GM18498 (cell line): ENCODE measurements at regions not wholly inside any gene's neighbourhood (a gene's known extent, or its start where the extent isn't known, plus 50 kb on each side); places are given as distances from the start of the nearest gene placed in this dataset.

Source experiments
- ATAC-seq: cut with Tn5 transposase; IDR thresholded peaks from one replicate; pipeline ENCODE4 v1.9.1; 2021; ENCODE audit warnings: mild to moderate bottlenecking, moderate library complexity; ENCODE audit not compliant: unreplicated experiment

GRCh38 chr20:60410618-60411264, 452.5 kb downstream of the CDH26 start:
- no peak for ATAC-seq

DNA sequence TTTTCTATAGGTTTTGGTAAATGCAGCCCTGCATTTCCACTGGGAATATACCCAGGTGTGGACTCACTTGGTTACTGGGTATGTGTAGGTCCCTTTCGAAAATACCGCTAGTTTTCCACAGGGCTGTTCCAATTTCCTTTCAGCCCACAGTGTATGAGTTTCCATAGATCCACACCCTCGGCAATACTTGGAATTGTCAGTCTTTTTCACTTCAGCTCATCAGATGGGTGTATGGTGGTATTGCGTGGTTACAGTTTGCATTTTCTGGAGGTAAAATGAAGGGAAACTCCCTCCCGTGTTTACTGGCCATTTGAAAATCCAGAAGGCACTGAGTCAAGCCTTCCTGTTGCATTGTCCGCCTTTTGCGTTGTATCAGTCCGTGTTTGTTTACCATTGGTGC, 453.6 kb downstream of the CDH26 start:
- ATAC-seq: no peak

GRCh38 chr20:60420676-60421229, 462.5 kb downstream of the CDH26 start:
- no peak for ATAC-seq

DNA sequence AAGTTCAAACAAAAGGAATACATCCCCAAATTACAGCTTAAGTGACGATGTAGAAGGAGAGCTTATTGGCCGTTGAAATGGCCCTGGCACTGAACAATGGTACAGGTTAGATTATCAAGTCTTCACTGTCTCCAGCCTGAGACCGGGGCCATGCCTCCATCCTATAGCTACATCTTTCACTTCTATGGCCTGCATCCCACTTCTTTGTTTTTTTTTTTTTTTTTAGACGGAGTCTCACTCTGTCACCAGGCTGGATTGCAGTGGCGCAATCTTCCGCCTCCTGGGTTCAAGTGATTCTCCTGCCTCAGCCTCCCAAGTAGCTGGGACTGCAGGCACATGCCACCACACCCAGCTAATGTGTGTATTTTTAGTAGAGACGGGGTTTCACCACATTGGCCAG, 464.6 kb downstream of the CDH26 start:
- ATAC-seq: no peak

GRCh38 chr20:60424267-60424902, 466.2 kb downstream of the CDH26 start:
- ATAC-seq: no peak

- ATAC-seq: no peak
These were observed 469.3 kb downstream of the CDH26 start for GRCh38 chr20:60427516-60427915.

- no peak for ATAC-seq
These were observed 470.4 kb downstream of the CDH26 start for GRCh38 chr20:60428651-60429050.

GRCh38 chr20:60430516-60431001, 472.3 kb downstream of the CDH26 start:
- no peak for ATAC-seq

DNA sequence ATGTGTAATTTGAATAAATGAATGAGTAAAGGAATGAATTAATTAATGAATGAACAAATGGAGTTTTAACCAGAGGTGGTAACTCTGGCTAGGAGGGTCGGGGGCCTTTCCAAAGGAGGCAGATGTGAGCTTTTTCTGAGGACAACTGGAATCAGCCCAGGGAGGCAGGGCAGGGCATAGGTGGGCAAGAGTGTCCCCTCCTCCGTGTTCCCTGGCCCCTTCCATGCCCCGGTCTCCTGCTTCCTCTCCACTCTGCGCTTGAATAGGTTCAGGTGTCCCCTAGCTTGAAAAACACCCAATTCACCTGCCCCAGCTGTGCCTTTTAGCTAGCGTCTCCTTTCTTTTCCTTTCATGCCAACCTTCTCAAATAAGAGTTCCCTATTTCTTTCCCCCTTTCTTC, 473.1 kb downstream of the CDH26 start:
- no peak for ATAC-seq

GRCh38 chr20:60437418-60437817, 479.2 kb downstream of the CDH26 start:
- no peak for ATAC-seq

DNA sequence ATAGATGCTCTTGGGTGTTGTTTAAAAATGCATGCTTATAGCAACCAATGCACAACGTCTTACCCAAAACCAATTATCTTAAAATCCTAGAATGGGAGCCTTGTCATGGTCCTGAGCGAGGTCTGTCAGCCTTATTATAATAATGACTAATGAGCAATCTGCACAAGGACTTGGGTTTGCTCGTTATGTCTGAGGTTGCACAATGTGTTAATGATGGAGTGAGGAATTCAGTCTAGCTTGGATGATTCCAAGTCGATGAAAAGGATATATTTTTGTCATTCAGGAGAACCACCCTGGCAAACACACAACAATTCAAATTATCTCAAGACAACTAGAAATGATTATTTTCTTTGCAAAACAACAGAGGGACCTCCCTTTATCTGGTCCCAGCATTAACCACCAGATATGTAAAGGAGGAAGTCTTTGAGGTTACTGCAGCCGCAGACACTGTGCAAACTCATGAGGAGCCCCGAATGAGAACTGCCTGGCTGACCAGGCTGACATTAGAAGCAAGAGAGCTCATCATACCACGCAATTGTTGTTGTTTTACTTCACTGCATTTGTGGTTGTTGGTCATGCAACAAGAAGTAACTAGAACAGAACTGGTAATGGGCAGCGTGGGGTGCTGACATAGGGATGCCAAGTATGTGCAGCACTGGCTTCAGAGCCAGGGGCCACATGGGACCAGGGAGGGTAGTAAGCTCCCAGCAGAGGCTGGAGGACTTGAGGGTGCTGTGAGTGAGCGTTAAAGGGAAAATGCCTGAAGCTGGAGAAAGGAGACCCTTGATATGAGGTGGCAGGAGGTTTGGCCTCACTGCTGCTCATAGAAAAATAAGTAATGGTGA, 488.3 kb downstream of the CDH26 start:
- ATAC-seq: no peak

- ATAC-seq: no peak
These were observed 489.5 kb downstream of the CDH26 start for GRCh38 chr20:60447703-60448102.

DNA sequence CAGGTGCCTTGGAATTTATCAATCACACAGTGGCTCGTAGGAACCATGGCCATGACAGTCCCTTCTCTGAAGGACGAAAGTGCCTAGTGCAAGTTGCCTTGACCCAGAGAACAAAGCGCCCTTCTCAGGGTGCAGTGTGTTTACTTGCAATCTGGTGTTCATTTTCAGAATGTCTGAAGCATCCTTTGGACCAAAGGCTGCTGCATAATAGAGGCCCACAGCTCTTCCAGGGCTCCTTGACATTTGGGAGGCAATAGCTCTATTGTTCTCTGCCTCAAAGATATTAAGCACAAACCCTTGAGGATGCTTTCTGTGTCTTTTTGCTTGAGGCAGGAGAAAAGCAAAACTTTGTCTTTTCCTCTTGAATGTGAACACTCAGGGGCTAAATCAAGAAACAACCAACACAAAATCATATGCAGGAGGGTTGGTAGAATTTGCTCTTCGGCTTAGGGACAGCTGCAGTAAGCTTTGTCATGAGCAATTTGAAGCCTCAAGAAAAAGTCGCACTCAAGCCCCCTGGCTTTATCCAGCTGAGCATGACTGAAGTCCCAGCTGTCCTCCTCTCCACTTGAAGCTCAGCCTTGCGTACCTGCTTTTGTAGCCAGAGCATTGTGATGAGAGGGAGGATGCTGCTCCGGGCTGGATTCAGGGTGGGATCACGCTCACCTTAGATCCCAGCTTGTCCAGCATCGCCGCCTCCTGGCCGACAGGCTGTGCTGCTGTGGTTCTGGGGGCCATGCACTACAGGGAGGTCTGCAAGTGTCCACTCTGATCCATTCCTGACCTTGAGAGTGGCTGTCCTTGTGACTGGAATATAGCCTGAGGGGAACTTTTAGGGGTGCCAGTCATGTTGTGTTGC, 495.4 kb downstream of the CDH26 start:
- ATAC-seq: no peak

GRCh38 chr20:60454491-60454890, 496.3 kb downstream of the CDH26 start:
- ATAC-seq: no peak

DNA sequence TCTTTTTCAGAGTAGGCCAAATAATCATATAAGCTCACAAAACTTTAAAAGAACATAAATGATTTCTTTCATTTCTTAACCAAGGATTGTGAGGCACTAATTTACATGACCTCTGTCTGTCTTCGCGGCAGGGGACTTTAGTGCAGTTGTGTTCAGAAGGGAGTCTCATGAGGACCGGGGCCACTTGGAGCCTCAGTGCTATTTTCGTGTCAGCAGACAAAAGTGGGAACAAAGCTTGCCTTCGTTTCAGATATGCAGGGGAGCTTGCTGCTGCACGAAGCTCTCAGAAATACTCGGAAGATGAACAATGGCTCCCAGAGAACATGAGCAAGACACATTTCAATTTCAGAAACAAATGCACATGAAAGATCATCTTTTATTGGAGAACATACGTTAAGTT, 497.0 kb downstream of the CDH26 start:
- ATAC-seq: no peak

DNA sequence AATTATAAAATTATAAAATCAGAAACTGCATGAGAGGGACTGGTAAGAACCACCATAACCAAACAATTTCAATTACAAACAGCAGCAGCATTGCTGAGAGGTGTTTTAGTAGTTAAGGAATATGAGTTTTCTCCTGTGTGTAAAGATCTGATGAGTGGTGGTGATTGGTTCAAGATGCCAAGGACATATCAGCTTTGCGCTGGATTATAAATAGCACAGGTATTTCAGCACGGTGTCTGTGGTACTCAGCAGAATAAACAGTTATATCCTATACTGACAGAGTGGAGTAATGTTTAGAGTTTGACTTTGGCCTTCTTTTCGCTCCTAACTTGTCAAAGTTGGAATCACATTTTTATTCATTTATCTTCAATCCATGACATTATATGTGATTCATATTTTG, 501.0 kb downstream of the CDH26 start:
- ATAC-seq: no peak

DNA sequence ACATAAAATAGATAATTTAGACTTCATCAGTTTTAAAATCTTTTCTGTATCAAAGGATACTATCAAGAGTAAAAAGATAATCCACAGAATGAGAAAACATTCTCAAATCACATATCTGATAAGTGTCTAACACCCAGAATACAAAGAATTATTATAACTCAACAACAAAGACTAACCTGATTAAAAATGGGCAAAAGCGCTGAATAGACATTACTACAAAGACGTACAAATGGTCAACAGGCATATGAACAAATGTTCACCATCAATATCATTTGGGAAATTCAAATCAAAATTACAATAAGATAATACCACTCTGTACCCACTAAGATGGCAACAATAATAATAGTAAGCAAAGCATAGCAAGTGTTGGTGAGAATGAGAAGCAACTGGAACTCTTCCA, 503.8 kb downstream of the CDH26 start:
- ATAC-seq: no peak

DNA sequence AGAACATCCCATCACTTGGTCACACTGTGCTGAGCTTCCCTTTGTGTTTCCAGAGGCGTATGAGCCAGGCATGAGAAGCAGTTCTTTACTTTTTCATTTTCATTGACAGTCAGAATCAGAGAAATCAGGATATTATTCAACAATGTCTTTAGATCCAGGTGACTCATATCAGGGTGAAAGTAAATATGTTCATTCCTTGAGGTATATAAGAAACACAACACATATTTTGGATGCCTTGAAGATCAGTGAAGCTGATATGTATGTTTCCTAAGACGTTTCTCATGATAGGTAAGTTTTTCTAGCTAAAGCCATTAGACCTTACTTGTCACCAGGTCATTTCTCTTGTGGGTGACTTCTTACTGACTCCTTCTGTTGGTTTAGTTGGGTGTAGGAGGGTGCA, 505.6 kb downstream of the CDH26 start:
- ATAC-seq: no peak

- ATAC-seq: no peak
These were observed 507.2 kb downstream of the CDH26 start for GRCh38 chr20:60465439-60465838.

- no peak for ATAC-seq
These were observed 507.9 kb downstream of the CDH26 start for GRCh38 chr20:60465993-60466686.
